NOMO-1 treated with DMSO at 0.1 percent for 48 hours (cell line): ENCODE measurements at regions not wholly inside any gene's neighbourhood (a gene's known extent, or its start where the extent isn't known, plus 50 kb on each side); places are given as distances from the start of the nearest gene placed in this dataset.

Experiments
- DNase-seq: peaks from one replicate; lab custom pipeline; 2025; ENCODE audit not compliant: unreplicated experiment; lab: John Stamatoyannopoulos, UW

GRCh38 chr9:1414711-1415131, 364.6 kb downstream of the DMRT2 start:
- no peak for DNase-seq

- DNase-seq, result no peak
These were observed 365.0 kb downstream of the DMRT2 start for GRCh38 chr9:1415146-1415545.

GRCh38 chr9:1416261-1416660, 366.1 kb downstream of the DMRT2 start:
- DNase-seq, result no peak

GRCh38 chr9:1421436-1421835, 371.3 kb downstream of the DMRT2 start:
- DNase-seq, result no peak

GRCh38 chr9:1427875-1428274, 377.7 kb downstream of the DMRT2 start:
- no peak for DNase-seq

GRCh38 chr9:1429297-1429696, 379.1 kb downstream of the DMRT2 start:
- DNase-seq, result no peak

GRCh38 chr9:1431461-1431860, 381.3 kb downstream of the DMRT2 start:
- DNase-seq, result no peak

- no peak for DNase-seq
These were observed 384.1 kb downstream of the DMRT2 start for GRCh38 chr9:1434052-1434767.

GRCh38 chr9:1434811-1435210, 384.7 kb downstream of the DMRT2 start:
- no peak for DNase-seq

- no peak for DNase-seq
These were observed 390.1 kb downstream of the DMRT2 start for GRCh38 chr9:1440256-1440655.

- DNase-seq, result no peak
These were observed 391.9 kb downstream of the DMRT2 start for GRCh38 chr9:1442105-1442504.

GRCh38 chr9:1443450-1443849, 393.3 kb downstream of the DMRT2 start:
- no peak for DNase-seq

- no peak for DNase-seq
These were observed 396.5 kb downstream of the DMRT2 start for GRCh38 chr9:1446671-1447070.

GRCh38 chr9:1453636-1454035, 403.5 kb downstream of the DMRT2 start:
- DNase-seq, result no peak

- no peak for DNase-seq
These were observed 404.1 kb downstream of the DMRT2 start for GRCh38 chr9:1454211-1454610.

GRCh38 chr9:1454616-1455347, 404.6 kb downstream of the DMRT2 start:
- no peak for DNase-seq

- no peak for DNase-seq
These were observed 405.6 kb downstream of the DMRT2 start for GRCh38 chr9:1455766-1456165.

- no peak for DNase-seq
These were observed 406.3 kb downstream of the DMRT2 start for GRCh38 chr9:1456301-1457024.

GRCh38 chr9:1457460-1457859, 407.3 kb downstream of the DMRT2 start:
- DNase-seq, result no peak

- no peak for DNase-seq
These were observed 408.3 kb downstream of the DMRT2 start for GRCh38 chr9:1458503-1458902.

- DNase-seq, result no peak
These were observed 410.1 kb downstream of the DMRT2 start for GRCh38 chr9:1460143-1460769.

GRCh38 chr9:1461812-1462211, 411.7 kb downstream of the DMRT2 start:
- DNase-seq, result no peak
